Left ventricle myocardium inferior (tissue), 1 donor: ENCODE measurements at regions not wholly inside any gene's neighbourhood (a gene's known extent, or its start where the extent isn't known, plus 50 kb on each side); places are given as distances from the start of the nearest gene placed in this dataset.

Source experiments
- DNase-seq: peaks from one replicate; pipeline ENCODE4 v3.0.0-alpha.2; 2020
- H3K27ac ChIP-seq: fragments of 200-600 bp; replicated peaks from 2 replicates; pipeline ENCODE4 v1.8.0; 2021
- H3K27me3 ChIP-seq: fragments of 200-600 bp; 2 replicates; pipeline ENCODE4 v1.8.0; 2021; ENCODE audit warnings: low read depth
- H3K36me3 ChIP-seq: fragments of 200-600 bp; 2 replicates; pipeline ENCODE4 v1.8.0; 2021
- H3K4me1 ChIP-seq: fragments of 200-600 bp; 2 replicates; pipeline ENCODE4 v1.8.0; 2021
- H3K4me3 ChIP-seq: fragments of 200-600 bp; 2 replicates; pipeline ENCODE4 v1.8.0; 2021; ENCODE audit warnings: mild to moderate bottlenecking, moderate library complexity
- H3K9me3 ChIP-seq: fragments of 200-600 bp; replicated peaks from 2 replicates; pipeline ENCODE4 v1.8.0; 2021
- intact Hi-C: fragments of 100-400 bp; cut with micrococcal nuclease; formaldehyde crosslinking; loops from one replicate; pipeline ENCODE4 v1.11.0; 2022
- TF ChIP-seq, protein P1 (sequence below): fragments of 200-600 bp; IDR thresholded peaks from 2 replicates; pipeline ENCODE4 v1.8.0; 2021; ENCODE audit warnings: antibody characterized with exemption, mild to moderate bottlenecking, borderline replicate concordance
- donor health status: DM: no; HTN: yes; CAD: no; lungs with severe emphysema.

DNA sequence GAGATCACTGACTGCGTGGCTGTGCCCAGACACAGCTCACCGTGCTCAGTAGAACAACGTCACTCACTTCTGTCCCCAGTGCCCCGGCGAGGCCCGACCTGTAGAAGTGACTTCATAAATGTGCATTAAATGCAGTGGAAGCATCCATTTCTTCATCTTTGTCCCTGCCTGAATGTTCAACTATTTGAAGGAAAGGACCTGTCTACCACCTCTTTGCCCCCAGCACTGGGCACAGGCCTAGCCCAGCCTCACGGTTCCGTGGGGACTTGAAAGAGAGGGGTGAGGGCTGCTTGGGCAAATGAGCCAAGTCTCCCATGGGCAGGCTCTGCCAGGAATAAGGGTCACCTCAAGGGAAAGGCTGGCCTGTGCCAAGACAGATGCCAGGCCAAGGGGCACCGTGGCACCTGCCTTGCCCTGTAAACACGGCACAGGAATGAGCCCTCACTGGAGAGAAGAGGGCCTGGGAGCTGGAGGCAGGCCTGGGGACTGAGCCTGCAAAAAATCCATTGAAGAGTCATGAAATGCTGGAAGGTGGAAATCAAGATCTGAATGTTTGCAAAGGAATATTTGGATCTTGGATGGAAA lies 845.3 kb downstream of the BRD1 start:
- Histone ChIP-seq H3K9me3 (peaks cover 6% of the 10 kb centered on the region), H3K4me1 (no peaks in the 10 kb centered on the region), H3K27ac (no peak overlapping the region), H3K4me3 (no peak overlapping the region), H3K36me3 (no peaks in the 10 kb centered on the region), H3K27me3 (peaks cover 66% of the 10 kb centered on the region)
- TF ChIP-seq, protein P1, sequence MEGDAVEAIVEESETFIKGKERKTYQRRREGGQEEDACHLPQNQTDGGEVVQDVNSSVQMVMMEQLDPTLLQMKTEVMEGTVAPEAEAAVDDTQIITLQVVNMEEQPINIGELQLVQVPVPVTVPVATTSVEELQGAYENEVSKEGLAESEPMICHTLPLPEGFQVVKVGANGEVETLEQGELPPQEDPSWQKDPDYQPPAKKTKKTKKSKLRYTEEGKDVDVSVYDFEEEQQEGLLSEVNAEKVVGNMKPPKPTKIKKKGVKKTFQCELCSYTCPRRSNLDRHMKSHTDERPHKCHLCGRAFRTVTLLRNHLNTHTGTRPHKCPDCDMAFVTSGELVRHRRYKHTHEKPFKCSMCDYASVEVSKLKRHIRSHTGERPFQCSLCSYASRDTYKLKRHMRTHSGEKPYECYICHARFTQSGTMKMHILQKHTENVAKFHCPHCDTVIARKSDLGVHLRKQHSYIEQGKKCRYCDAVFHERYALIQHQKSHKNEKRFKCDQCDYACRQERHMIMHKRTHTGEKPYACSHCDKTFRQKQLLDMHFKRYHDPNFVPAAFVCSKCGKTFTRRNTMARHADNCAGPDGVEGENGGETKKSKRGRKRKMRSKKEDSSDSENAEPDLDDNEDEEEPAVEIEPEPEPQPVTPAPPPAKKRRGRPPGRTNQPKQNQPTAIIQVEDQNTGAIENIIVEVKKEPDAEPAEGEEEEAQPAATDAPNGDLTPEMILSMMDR, result no peak
- no peak for DNase-seq
- intact Hi-C loops, result no loop called here

DNA sequence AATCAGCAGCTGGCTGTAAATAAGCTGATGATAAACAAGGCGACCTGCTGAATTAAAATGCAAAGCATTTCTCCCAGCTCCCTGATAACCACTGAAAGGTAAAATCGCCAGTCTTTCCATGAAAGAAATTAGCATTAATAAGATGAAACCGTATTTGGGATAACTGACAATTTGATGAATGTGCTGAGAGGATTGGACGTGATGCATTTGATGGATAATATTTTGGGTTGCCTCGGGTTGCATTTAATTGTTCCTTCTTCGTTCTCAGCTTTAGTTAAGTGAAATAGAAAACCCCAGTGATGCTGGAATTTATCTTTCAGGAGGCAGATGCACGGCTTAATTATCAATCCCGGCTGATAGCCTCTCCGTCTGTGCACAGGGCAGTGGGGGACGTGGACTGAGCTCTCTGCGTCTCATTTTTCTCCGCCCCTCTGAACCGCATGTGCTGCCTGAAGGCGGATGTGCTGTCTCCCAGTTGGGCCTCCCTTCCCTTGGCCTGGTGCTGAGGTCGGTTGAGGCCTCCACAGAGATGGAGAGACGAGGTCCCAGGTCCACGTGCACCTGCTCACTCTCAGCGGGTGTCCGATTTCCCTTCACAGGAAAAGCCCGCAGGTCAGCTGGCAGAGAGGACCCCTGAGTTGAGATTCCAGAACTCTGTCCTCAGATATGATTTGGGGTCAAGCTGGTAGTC lies 846.2 kb downstream of the BRD1 start:
- TF ChIP-seq, protein P1, result no peak
- Histone ChIP-seq H3K4me3 (no peak overlapping the region), H3K36me3 (no peaks in the 10 kb centered on the region), H3K27me3 (peaks cover 75% of the 10 kb centered on the region), H3K4me1 (no peaks in the 10 kb centered on the region), H3K27ac (no peak overlapping the region), H3K9me3 (peaks cover 6% of the 10 kb centered on the region)
- intact Hi-C loops, result no loop called here
- no peak for DNase-seq

DNA sequence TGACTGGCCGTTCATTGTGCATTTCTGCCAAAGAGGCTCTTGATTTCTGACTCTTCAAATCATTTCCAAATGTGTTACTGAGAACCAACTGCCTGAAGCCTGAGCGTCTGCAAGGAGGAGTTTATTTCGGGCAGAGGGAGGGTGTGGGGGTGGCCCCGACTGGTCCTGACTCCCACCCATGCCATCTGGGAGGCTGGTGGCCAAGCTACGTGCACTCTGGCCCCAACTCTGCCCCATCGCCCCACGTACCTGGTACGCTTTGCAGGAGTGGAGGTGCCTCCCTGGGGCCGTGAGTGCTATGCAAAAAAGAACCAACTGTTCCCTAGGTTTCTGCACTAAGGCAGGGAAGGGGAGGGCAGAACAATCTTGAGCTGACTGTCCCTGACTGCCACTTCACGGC lies 846.8 kb downstream of the BRD1 start:
- Histone ChIP-seq H3K27ac (no peak overlapping the region), H3K36me3 (no peaks in the 10 kb centered on the region), H3K4me1 (no peaks in the 10 kb centered on the region), H3K4me3 (no peak overlapping the region), H3K9me3 (peaks cover 6% of the 10 kb centered on the region), H3K27me3 (peaks cover 81% of the 10 kb centered on the region)
- TF ChIP-seq, protein P1, result no peak
- intact Hi-C loops, result no loop called here
- no peak for DNase-seq

DNA sequence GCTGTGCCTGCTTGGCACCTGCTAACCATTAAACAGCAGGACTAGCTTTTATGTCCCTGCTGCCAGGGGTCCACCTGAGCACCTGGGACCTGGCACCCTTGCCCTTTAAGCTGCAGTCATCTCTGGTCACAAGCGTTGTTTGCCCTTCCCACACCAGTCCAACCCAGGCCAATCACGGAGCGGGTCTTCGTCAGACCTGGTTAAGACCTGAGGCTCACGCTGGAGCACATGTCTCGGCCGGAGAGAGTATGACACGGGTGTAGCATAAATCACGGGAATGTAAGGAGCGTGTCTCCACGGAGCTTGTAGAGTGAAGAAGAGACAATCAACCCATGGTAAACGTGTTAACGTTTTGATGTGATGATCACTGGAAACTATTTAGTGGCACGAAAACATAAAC lies 847.3 kb downstream of the BRD1 start:
- intact Hi-C loops, result no loop called here
- TF ChIP-seq, protein P1, result no peak
- no peak for DNase-seq
- no peak overlapping the region for H3K4me3 ChIP-seq
- H3K9me3 ChIP-seq, result peaks cover 6% of the 10 kb centered on the region
- peaks cover 85% of the 10 kb centered on the region for H3K27me3 ChIP-seq
- H3K27ac ChIP-seq, result no peak overlapping the region
- no peaks in the 10 kb centered on the region for H3K36me3 ChIP-seq
- H3K4me1 ChIP-seq, result no peaks in the 10 kb centered on the region

DNA sequence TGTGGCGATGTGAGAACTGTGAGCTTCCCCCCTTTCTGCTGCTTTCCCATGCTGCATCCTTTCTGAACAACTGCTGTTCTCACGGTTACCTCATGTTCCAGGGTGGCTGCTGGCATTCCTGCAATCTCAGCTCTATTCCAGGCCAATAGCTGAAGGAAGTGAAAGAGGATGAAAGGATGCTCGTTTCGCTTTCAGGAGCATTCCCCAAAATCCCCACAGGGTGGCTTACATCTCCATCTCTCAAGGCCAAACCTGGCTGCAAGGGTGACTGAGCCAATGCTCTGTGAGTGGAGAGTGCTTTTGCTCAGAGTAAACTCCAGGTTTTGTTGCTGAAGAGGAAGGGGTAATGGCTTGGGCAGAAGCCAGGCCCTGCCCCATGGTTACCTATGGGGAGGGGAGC lies 848.2 kb downstream of the BRD1 start:
- Histone ChIP-seq H3K4me1 (no peaks in the 10 kb centered on the region), H3K9me3 (peaks cover 6% of the 10 kb centered on the region), H3K27ac (no peak overlapping the region), H3K36me3 (no peaks in the 10 kb centered on the region), H3K4me3 (no peak overlapping the region), H3K27me3 (peaks cover 93% of the 10 kb centered on the region)
- no peak for DNase-seq
- TF ChIP-seq, protein P1, result no peak
- intact Hi-C loops, result no loop called here
